ENCODE measurements at regions not wholly inside any gene's neighbourhood (a gene's known extent, or its start where the extent isn't known, plus 50 kb on each side); places are given as distances from the start of the nearest gene placed in this dataset.
A peak's percentile ranks its signal among the peaks of the same experiment; 100 is the strongest.
"Not testable (repeated sequence)": the region's sequence is repeated elsewhere in the genome, so short reads cannot be mapped to it uniquely, and the experiment has no call there.

- peak; percentile 79 to 82 for DNase-seq (ENCODE audit: low read depth in 2 of 2)
- no peak overlapping the region for H3K4me3 ChIP-seq (replicated peaks in 1 of 2; ENCODE audit: low read depth in 2 of 2, low read length in 2 of 2)
- TF ChIP-seq, protein P1, sequence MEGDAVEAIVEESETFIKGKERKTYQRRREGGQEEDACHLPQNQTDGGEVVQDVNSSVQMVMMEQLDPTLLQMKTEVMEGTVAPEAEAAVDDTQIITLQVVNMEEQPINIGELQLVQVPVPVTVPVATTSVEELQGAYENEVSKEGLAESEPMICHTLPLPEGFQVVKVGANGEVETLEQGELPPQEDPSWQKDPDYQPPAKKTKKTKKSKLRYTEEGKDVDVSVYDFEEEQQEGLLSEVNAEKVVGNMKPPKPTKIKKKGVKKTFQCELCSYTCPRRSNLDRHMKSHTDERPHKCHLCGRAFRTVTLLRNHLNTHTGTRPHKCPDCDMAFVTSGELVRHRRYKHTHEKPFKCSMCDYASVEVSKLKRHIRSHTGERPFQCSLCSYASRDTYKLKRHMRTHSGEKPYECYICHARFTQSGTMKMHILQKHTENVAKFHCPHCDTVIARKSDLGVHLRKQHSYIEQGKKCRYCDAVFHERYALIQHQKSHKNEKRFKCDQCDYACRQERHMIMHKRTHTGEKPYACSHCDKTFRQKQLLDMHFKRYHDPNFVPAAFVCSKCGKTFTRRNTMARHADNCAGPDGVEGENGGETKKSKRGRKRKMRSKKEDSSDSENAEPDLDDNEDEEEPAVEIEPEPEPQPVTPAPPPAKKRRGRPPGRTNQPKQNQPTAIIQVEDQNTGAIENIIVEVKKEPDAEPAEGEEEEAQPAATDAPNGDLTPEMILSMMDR (IDR thresholded peaks at IDR 0.05; ENCODE audit: low read depth, low read length): no peak
Measured at GRCh38 chr10:83764666-83765065, 374.6 kb upstream of the GHITM start.

- TF ChIP-seq, protein P1 (IDR thresholded peaks at IDR 0.05; ENCODE audit: low read depth, low read length): no peak
- DNase-seq (ENCODE audit: low read depth in 2 of 2): peak in 1 of 2 donors; percentile 33
- no peak overlapping the region for H3K4me3 ChIP-seq (replicated peaks in 1 of 2; ENCODE audit: low read depth in 2 of 2, low read length in 2 of 2)
Measured at GRCh38 chr10:83765731-83766130, 373.6 kb upstream of the GHITM start.

DNA sequence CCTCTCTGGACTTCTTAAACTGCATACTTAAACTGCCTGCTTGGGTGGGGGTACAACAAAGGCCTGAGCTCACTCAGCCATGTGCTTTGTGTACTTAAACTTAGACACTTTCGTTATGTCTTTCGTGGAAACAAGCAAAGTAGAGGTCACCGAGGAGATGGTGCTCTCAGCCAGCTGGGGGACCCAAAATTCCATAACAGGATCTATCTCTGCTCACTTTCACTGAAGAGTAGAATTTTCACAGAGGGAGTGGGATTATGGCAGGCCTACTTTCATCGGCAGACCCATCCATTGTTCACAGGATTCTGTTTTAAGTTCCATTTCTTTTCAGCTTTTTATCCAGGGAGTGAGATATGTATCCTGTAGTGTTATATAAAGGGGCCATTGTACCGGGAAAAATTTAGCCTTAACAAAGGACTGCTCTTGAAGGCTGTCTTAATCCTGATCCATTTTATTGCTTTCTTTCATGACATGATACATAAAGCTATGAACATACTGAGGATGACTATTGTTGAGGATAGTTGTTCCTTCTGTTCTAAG is 370.0 kb upstream of the GHITM start:
- H3K4me3 ChIP-seq (replicated peaks in 1 of 2; ENCODE audit: low read depth in 2 of 2, low read length in 2 of 2): no peak overlapping the region
- DNase-seq (ENCODE audit: low read depth in 2 of 2): no peak

GRCh38 chr10:83786701-83787100 is 352.6 kb upstream of the GHITM start:
- DNase-seq (ENCODE audit: low read depth in 2 of 2); H3K4me3 ChIP-seq (replicated peaks in 1 of 2; ENCODE audit: low read depth in 2 of 2, low read length in 2 of 2): not testable (repeated sequence)

More for the DNA sequence above, 370.0 kb upstream of the GHITM start:
- TF ChIP-seq, protein P1 (IDR thresholded peaks at IDR 0.05; ENCODE audit: low read depth, low read length): no peak

DNA sequence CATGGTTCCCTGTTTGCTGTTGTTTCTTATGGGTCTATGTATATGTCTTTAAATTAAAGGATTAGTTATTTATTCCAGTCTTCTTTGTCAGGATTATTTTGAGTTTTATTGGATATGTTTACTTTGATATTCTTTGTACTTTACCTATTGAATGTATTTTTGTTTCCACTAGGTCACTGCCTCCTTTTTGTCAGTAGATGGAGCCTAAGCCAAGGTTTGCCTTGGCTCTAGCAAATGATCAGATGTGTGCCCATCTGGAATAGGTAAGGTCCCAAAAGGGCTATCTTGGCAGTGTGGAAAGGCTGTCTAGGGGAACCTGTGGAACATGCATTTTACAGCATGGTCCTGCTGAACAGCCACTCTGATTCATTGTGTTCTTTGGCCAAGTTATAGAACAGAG is 337.3 kb upstream of the GHITM start:
- TF ChIP-seq, protein P1 (IDR thresholded peaks at IDR 0.05; ENCODE audit: low read depth, low read length): no peak
- H3K4me3 ChIP-seq (replicated peaks in 1 of 2; ENCODE audit: low read depth in 2 of 2, low read length in 2 of 2): no peak overlapping the region
- no peak for DNase-seq (ENCODE audit: low read depth in 2 of 2)

GRCh38 chr10:83806717-83807116 is 332.6 kb upstream of the GHITM start:
- H3K4me3 ChIP-seq (replicated peaks in 1 of 2; ENCODE audit: low read depth in 2 of 2, low read length in 2 of 2): no peak overlapping the region
- DNase-seq (ENCODE audit: low read depth in 2 of 2): no peak
- TF ChIP-seq, protein P1 (IDR thresholded peaks at IDR 0.05; ENCODE audit: low read depth, low read length): no peak

DNA sequence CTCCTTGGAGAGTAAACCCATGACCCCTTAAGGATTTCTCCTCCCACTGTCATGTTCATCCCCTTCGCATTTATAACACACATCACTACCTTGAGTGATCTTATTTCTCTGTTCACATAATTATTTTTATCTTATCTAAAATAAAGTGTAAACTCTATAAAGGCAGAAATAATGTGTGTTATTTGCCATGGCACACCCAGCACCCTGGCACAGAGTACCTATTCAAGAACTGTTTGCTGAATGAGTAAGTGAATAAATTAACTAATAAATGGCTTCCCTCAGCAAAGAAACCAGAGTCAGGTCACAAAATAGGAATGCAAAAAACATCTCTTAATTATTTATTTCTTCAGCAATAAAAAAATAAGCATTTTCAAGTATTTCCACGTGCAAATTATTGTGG is 330.3 kb upstream of the GHITM start:
- TF ChIP-seq, protein P1 (IDR thresholded peaks at IDR 0.05; ENCODE audit: low read depth, low read length): no peak
- H3K4me3 ChIP-seq (replicated peaks in 1 of 2; ENCODE audit: low read depth in 2 of 2, low read length in 2 of 2): no peak overlapping the region

More for the DNA sequence above, 330.3 kb upstream of the GHITM start:
- DNase-seq (ENCODE audit: low read depth in 2 of 2): no peak

Data from cardiac fibroblast (primary cell).